Right lobe of liver (tissue), 6 donors: ENCODE measurements at regions not wholly inside any gene's neighbourhood (a gene's known extent, or its start where the extent isn't known, plus 50 kb on each side); places are given as distances from the start of the nearest gene placed in this dataset.

Source experiments
- ATAC-seq, 4 donors: fragments of 200-7000 bp; cut with Tn5 transposase; one replicate each; pipeline ENCODE4 v1.9.1; 2020; ENCODE audit warnings: mild to moderate bottlenecking in 4 of 4, moderate library complexity in 4 of 4
- DNase-seq, 3 donors: peaks; one replicate each; pipeline ENCODE4 v3.0.0-alpha.2; 2020
- H3K27ac ChIP-seq, 3 donors: fragments of 200-600 bp; one replicate each; pipeline ENCODE4 v1.8.0; 2022
- H3K27me3 ChIP-seq, 2 donors: fragments of 200-600 bp; one replicate each; pipeline ENCODE4 v1.8.0; 2022
- H3K36me3 ChIP-seq, 4 donors: fragments of 200-600 bp; sonication (generic) in 1 of 4; one replicate each; pipeline versions ENCODE4 v1.5.1 to v1.8.0; 2017 to 2022; ENCODE audit warnings: control low read depth in 1 of 4
- H3K4me1 ChIP-seq, 4 donors: fragments of 200-600 bp; sonication (generic) in 1 of 4; one replicate each; pipeline versions ENCODE4 v1.5.1 to v1.8.0; 2017 to 2022; ENCODE audit warnings: control low read depth in 1 of 4
- H3K4me3 ChIP-seq, 3 donors: fragments of 200-600 bp; one replicate each; pipeline ENCODE4 v1.8.0; 2022
- H3K9me3 ChIP-seq, 4 donors: fragments of 200-600 bp; sonication (generic) in 1 of 4; one replicate each; pipeline versions ENCODE4 v1.5.1 to v1.8.0; 2017 to 2022; ENCODE audit warnings: control low read depth in 1 of 4
- POLR2A ChIP-seq: fragments of 450-650 bp; IDR thresholded peaks from one replicate; pipeline ENCODE4 v1.6.1; 2017; ENCODE audit warnings: antibody characterized with exemption, mild to moderate bottlenecking
- WGBS: methylation state at CpG from one replicate; pipeline ENCODE4 v1.1.6; 2018; ENCODE audit warnings: low coverage, low lambda C conversion rate; ENCODE audit not compliant: insufficient coverage; ENCODE audit errors: missing lambda C conversion rate; 5-methylcytosine and 5-hydroxymethylcytosine counted together
- intact Hi-C, 2 donors: fragments of 100-400 bp; cut with DNase I; formaldehyde crosslinking; loops; one replicate each; pipeline versions ENCODE4 v1.11.2 to v1.14.1; 2022
- TF ChIP-seq, protein P1 (sequence below), 4 donors: fragments of 200-600 bp in 3 of 4; fragments of 450-650 bp in 1 of 4; IDR thresholded peaks; one replicate each; pipeline versions ENCODE4 v1.5.1 to v1.8.0; 2016 to 2022; ENCODE audit warnings: antibody characterized with exemption in 4 of 4, mild to moderate bottlenecking in 2 of 4
- donor health status: DM: no; HTN: yes; CAD: no.
- donor health status: DM: no; HTN: no; CAD: no.
- donor health status: DM: no; HTN: no; CAD: no.
- donor health status: DM: no; HTN: yes; CAD: no.
- donor health status: DM: no; HTN: yes; CAD: no.

DNA sequence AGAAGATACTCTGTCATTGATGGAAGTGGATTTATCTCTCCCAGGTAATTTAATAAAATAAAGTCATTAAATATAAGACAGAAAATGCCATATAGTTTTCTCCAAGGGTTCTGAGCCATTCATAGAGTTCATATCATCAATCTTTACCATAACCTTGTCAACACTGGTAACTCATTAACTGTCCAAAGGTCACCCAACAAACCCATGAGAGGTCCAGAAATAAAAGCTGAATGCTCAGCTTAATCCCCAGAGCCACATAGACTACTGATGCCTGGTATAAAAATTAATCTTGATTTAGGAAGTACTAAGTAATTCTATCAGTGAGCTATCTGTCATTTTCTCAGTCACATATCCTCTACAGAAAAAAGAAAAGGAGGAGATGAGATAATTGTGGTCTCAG is 903.0 kb upstream of the DDX18 start:
- DNase-seq (no peak), ATAC-seq (no peak)

DNA sequence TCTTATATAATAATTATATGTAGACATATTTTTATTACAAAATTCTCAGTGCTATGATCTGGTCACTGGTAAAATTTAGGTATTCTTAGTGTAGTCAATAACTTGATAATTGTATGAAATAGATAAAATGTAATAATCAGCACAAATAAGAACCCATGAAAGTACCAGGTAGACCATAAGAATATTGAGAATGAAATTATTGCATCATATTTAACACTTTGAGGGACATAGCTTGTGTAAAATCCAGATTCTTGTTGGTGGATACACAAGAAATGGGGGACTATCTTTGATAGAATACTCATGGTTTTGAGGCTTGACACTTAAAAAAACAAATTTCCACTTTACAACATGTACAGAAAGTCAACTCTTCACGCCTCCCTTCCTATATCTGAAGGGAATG is 898.8 kb upstream of the DDX18 start:
- ATAC-seq: no peak
- no peaks in the 10 kb centered on the region for H3K27me3 ChIP-seq
- intact Hi-C loops: no loop called here
- no peaks in the 10 kb centered on the region for H3K9me3 ChIP-seq
- no peak overlapping the region for H3K27ac ChIP-seq
- H3K4me1 ChIP-seq: no peaks in the 10 kb centered on the region
- TF ChIP-seq, protein P1, sequence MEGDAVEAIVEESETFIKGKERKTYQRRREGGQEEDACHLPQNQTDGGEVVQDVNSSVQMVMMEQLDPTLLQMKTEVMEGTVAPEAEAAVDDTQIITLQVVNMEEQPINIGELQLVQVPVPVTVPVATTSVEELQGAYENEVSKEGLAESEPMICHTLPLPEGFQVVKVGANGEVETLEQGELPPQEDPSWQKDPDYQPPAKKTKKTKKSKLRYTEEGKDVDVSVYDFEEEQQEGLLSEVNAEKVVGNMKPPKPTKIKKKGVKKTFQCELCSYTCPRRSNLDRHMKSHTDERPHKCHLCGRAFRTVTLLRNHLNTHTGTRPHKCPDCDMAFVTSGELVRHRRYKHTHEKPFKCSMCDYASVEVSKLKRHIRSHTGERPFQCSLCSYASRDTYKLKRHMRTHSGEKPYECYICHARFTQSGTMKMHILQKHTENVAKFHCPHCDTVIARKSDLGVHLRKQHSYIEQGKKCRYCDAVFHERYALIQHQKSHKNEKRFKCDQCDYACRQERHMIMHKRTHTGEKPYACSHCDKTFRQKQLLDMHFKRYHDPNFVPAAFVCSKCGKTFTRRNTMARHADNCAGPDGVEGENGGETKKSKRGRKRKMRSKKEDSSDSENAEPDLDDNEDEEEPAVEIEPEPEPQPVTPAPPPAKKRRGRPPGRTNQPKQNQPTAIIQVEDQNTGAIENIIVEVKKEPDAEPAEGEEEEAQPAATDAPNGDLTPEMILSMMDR (IDR thresholded peaks at IDR 0.05): no peak
- no peak for TF ChIP-seq POLR2A
- no peak for DNase-seq
- WGBS: 50% methylated on average over 1 of the region's 1 CpG
- H3K4me3 ChIP-seq: no peak overlapping the region
- H3K36me3 ChIP-seq: no peaks in the 10 kb centered on the region

More for the DNA sequence above, 903.0 kb upstream of the DDX18 start:
- H3K27ac ChIP-seq: no peak overlapping the region
- intact Hi-C loops: no loop called here
- no peak overlapping the region for H3K4me3 ChIP-seq
- H3K27me3 ChIP-seq: no peaks in the 10 kb centered on the region
- no peaks in the 10 kb centered on the region for H3K36me3 ChIP-seq
- H3K9me3 ChIP-seq: no peaks in the 10 kb centered on the region
- no peaks in the 10 kb centered on the region for H3K4me1 ChIP-seq
- no peak for TF ChIP-seq POLR2A
- TF ChIP-seq, protein P1 (IDR thresholded peaks at IDR 0.05): no peak

DNA sequence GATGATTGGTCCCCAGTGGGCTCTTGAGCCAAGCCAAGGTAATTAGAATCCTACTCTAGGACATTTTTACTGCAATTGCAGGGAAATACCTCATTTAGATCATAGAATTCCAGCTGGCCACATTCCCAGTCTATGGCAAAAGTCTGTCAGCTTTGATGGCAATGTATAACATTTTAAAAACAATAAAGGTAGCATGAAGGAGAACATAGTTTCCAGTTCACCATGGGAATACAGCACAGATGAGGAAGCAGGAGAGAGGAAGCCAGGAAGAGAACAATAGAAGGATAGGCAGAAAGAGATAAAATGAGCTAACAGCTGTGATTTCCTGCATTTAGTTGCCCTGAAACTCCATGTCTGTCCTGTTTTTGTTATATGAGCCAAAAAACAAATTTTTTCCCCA is 897.3 kb upstream of the DDX18 start:
- Histone ChIP-seq H3K4me3 (no peak overlapping the region), H3K27me3 (no peaks in the 10 kb centered on the region), H3K4me1 (no peaks in the 10 kb centered on the region), H3K36me3 (no peaks in the 10 kb centered on the region), H3K9me3 (no peaks in the 10 kb centered on the region), H3K27ac (no peak overlapping the region)
- DNase-seq (no peak), ATAC-seq (no peak)
- TF ChIP-seq, protein P1 (IDR thresholded peaks at IDR 0.05): no peak
- no peak for TF ChIP-seq POLR2A
- intact Hi-C loops: no loop called here

DNA sequence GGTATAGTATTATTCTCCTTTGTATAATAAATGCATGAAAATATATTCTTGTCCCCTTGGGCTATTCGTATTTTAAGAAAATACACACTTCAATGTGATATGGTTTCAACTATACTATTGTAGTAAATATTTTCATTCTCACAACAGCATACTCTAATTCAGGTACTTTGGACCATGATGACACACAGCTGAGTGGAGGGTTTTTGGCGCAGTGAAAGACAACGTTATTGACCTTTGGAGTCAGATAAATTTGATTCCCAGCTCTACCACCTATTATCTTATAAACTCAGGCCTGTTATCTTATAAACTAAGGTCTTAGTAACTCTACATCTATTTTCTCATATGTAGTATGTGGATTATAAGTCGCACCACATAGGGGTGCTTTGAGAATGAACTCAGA is 895.9 kb upstream of the DDX18 start:
- H3K4me3 ChIP-seq: no peak overlapping the region
- H3K27ac ChIP-seq: no peak overlapping the region
- no peak for DNase-seq
- H3K36me3 ChIP-seq: no peaks in the 10 kb centered on the region
- ATAC-seq: no peak
- TF ChIP-seq, protein P1 (IDR thresholded peaks at IDR 0.05): no peak
- no peak for TF ChIP-seq POLR2A
- H3K27me3 ChIP-seq: no peaks in the 10 kb centered on the region
- H3K4me1 ChIP-seq: no peaks in the 10 kb centered on the region
- intact Hi-C loops: no loop called here
- H3K9me3 ChIP-seq: no peaks in the 10 kb centered on the region
- WGBS: 63% methylated on average over 4 of the region's 4 CpGs

DNA sequence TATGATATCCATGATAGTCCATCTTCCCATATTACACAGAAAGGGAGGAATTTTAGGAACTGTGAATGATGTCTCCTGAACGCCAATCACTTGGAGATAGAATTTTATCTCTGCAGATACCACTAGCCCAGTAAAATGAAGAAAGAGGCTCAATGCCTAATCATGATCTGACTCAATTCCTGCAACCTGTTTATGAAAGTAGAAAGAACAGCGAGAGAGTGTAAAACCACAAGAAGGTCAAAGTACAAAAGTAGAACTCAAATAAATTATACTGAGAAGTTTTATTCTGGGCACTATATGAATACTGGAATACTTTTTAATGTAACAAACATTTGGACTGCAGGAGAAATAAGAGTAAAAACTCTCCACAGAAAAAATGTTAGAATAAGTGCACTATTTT is 892.1 kb upstream of the DDX18 start:
- DNase-seq (no peak), ATAC-seq (no peak)
- no peaks in the 10 kb centered on the region for H3K9me3 ChIP-seq
- no peak overlapping the region for H3K27ac ChIP-seq
- WGBS: 18% methylated on average over 2 of the region's 2 CpGs
- no peak overlapping the region for H3K4me3 ChIP-seq
- no peak for TF ChIP-seq POLR2A
- TF ChIP-seq, protein P1 (IDR thresholded peaks at IDR 0.05): no peak
- no peaks in the 10 kb centered on the region for H3K27me3 ChIP-seq
- no peaks in the 10 kb centered on the region for H3K36me3 ChIP-seq
- no peaks in the 10 kb centered on the region for H3K4me1 ChIP-seq
- intact Hi-C loops: no loop called here
